Liver (tissue), 8 donors: ENCODE measurements at regions not wholly inside any gene's neighbourhood (a gene's known extent, or its start where the extent isn't known, plus 50 kb on each side); places are given as distances from the start of the nearest gene placed in this dataset.

Source experiments
- DNase-seq: peaks from one replicate; pipeline ENCODE4 v3.0.0-alpha.2; 2017; ENCODE audit warnings: low spot score
- H3K27ac ChIP-seq, 2 donors: one replicate each; pipeline ENCODE4 v1.7.0; 2013; ENCODE audit warnings: inconsistent platforms in 2 of 2, low read length in 2 of 2, control low read depth in 1 of 2, low read depth in 1 of 2, mild to moderate bottlenecking in 1 of 2
- H3K27me3 ChIP-seq, 4 donors: one replicate each; pipeline versions ENCODE4 v1.6.1 to v1.7.0; 2013; ENCODE audit warnings: low read length in 3 of 4, inconsistent platforms in 1 of 4, mild to moderate bottlenecking in 1 of 4, moderate library complexity in 1 of 4; ENCODE audit not compliant: control insufficient read depth in 4 of 4, insufficient read depth in 4 of 4
- H3K36me3 ChIP-seq, 4 donors: one replicate each; pipeline versions ENCODE4 v1.6.1 to v1.7.0; 2013; ENCODE audit warnings: low read length in 3 of 4, mild to moderate bottlenecking in 3 of 4, low read depth in 1 of 4, moderate library complexity in 1 of 4; ENCODE audit not compliant: control insufficient read depth in 4 of 4, insufficient read depth in 3 of 4
- H3K4me1 ChIP-seq, 4 donors: one replicate each; pipeline versions ENCODE4 v1.6.1 to v1.7.0; 2013; ENCODE audit warnings: low read length in 3 of 4, mild to moderate bottlenecking in 3 of 4, moderate library complexity in 1 of 4; ENCODE audit not compliant: control insufficient read depth in 4 of 4, insufficient read depth in 4 of 4
- H3K4me3 ChIP-seq, 3 donors: one replicate each; pipeline versions ENCODE4 v1.6.1 to v1.7.0; 2013; ENCODE audit warnings: low read length in 3 of 3, control low read depth in 1 of 3, low read depth in 1 of 3, mild to moderate bottlenecking in 1 of 3
- H3K9ac ChIP-seq, 2 donors: one replicate each; pipeline ENCODE4 v1.7.0; 2013; ENCODE audit warnings: low read length in 2 of 2, mild to moderate bottlenecking in 2 of 2, moderate library complexity in 2 of 2, control low read depth in 1 of 2, low read depth in 1 of 2
- H3K9me3 ChIP-seq, 4 donors: one replicate each; pipeline versions ENCODE4 v1.6.1 to v1.7.0; 2013; ENCODE audit warnings: low read length in 3 of 4; ENCODE audit not compliant: control insufficient read depth in 4 of 4
- ATF3 ChIP-seq: IDR thresholded peaks from 2 replicates; pipeline ENCODE4 v1.6.1; 2016; ENCODE audit warnings: antibody characterized with exemption
- CTCF ChIP-seq: fragments of 150-350 bp; IDR thresholded peaks from 2 replicates; pipeline ENCODE4 v1.5.1; 2017; ENCODE audit warnings: improper control_type of control experiment, low read depth, low read length; ENCODE audit not compliant: missing input control
- EGR1 ChIP-seq, 2 donors: IDR thresholded peaks; 2 replicates each; pipeline ENCODE4 v1.6.1; 2016 to 2018; ENCODE audit warnings: antibody characterized with exemption in 2 of 2, low read depth in 2 of 2
- FOXA1 ChIP-seq: IDR thresholded peaks from 2 replicates; pipeline ENCODE4 v1.6.1; 2016; ENCODE audit warnings: antibody characterized with exemption
- FOXA2 ChIP-seq: IDR thresholded peaks from 2 replicates; pipeline ENCODE4 v1.6.1; 2016; ENCODE audit warnings: antibody characterized with exemption
- GABPA ChIP-seq, 2 donors: IDR thresholded peaks in 1 of 2; conservative IDR thresholded peaks in 1 of 2; 2 replicates each; pipeline ENCODE4 v1.6.1; 2016; ENCODE audit warnings: antibody characterized with exemption in 2 of 2, mild to moderate bottlenecking in 1 of 2, moderate library complexity in 1 of 2
- HNF4A ChIP-seq, 2 donors: conservative IDR thresholded peaks; 2 replicates each; pipeline ENCODE4 v1.6.1; 2016; ENCODE audit warnings: antibody characterized with exemption in 2 of 2, mild to moderate bottlenecking in 2 of 2
- HNF4G ChIP-seq: IDR thresholded peaks from 2 replicates; pipeline ENCODE4 v1.6.1; 2016; ENCODE audit warnings: antibody characterized with exemption
- JUND ChIP-seq, 2 donors: IDR thresholded peaks; 2 replicates each; pipeline ENCODE4 v1.6.1; 2016; ENCODE audit warnings: antibody characterized with exemption in 2 of 2
- MAX ChIP-seq: IDR thresholded peaks from 2 replicates; pipeline ENCODE4 v1.6.1; 2016; ENCODE audit warnings: antibody characterized with exemption
- NR2F2 ChIP-seq: IDR thresholded peaks from 2 replicates; pipeline ENCODE4 v1.6.1; 2016; ENCODE audit warnings: antibody characterized with exemption
- RAD21 ChIP-seq, 2 donors: IDR thresholded peaks; 2 replicates each; pipeline ENCODE4 v1.6.1; 2016; ENCODE audit warnings: antibody characterized with exemption in 2 of 2, mild to moderate bottlenecking in 2 of 2
- REST ChIP-seq: IDR thresholded peaks from 2 replicates; pipeline ENCODE4 v1.6.1; 2016; ENCODE audit warnings: antibody characterized with exemption, mild to moderate bottlenecking
- RXRA ChIP-seq, 2 donors: IDR thresholded peaks; 2 replicates each; pipeline ENCODE4 v1.6.1; 2017 to 2018; ENCODE audit warnings: antibody characterized with exemption in 2 of 2, mild to moderate bottlenecking in 1 of 2
- SP1 ChIP-seq: IDR thresholded peaks from 2 replicates; pipeline ENCODE4 v1.6.1; 2018; ENCODE audit warnings: antibody characterized with exemption, mild to moderate bottlenecking
- TAF1 ChIP-seq: conservative IDR thresholded peaks from 2 replicates; pipeline ENCODE4 v1.6.1; 2016; ENCODE audit warnings: antibody characterized with exemption, mild to moderate bottlenecking
- YY1 ChIP-seq: IDR thresholded peaks from 2 replicates; pipeline ENCODE4 v1.6.1; 2016; ENCODE audit warnings: antibody characterized with exemption, mild to moderate bottlenecking
- ZBTB33 ChIP-seq: IDR thresholded peaks from 2 replicates; pipeline ENCODE4 v1.6.1; 2016; ENCODE audit warnings: antibody characterized with exemption
- WGBS: extraction: QIAGEN DNeasy Blood & Tissue Kit; methylation state at CpG from one replicate; pipeline ENCODE4 v1.1.7; 2013; 5-methylcytosine and 5-hydroxymethylcytosine counted together
- donor health status: healthy.
- donor health status: healthy.
- donor health status: healthy.
- donor health status: healthy.
- donor health status: healthy.

- Histone ChIP-seq H3K27me3 (no peaks in the 10 kb centered on the region), H3K27ac (no peak overlapping the region), H3K9ac (no peak overlapping the region), H3K9me3 (no peaks in the 10 kb centered on the region), H3K4me1 (no peaks in the 10 kb centered on the region), H3K4me3 (no peak overlapping the region), H3K36me3 (no peaks in the 10 kb centered on the region)
- TF ChIP-seq RAD21 (IDR thresholded peaks at IDR 0.05), result no peak
- DNase-seq, result no peak
- 77% methylated on average over 8 of the region's 8 CpGs for WGBS
Measured at GRCh38 chr5:121726991-121727390, 124.7 kb upstream of the FTMT start.

- Histone ChIP-seq H3K9me3 (no peaks in the 10 kb centered on the region), H3K27ac (no peak overlapping the region), H3K27me3 (no peaks in the 10 kb centered on the region), H3K9ac (no peak overlapping the region), H3K36me3 (no peaks in the 10 kb centered on the region), H3K4me3 (no peak overlapping the region), H3K4me1 (no peaks in the 10 kb centered on the region)
- TF ChIP-seq SP1 (no peak), FOXA1 (no peak), RXRA (IDR thresholded peaks at IDR 0.05) (no peak), JUND (IDR thresholded peaks at IDR 0.05) (no peak), GABPA (IDR thresholded peaks at IDR 0.05 in 1 of 2, conservative IDR thresholded peaks at IDR 0.05 in 1 of 2) (no peak), YY1 (no peak), REST (no peak), HNF4A (conservative IDR thresholded peaks at IDR 0.05) (no peak), NR2F2 (no peak), RAD21 (IDR thresholded peaks at IDR 0.05) (no peak), TAF1 (no peak), ATF3 (no peak), FOXA2 (no peak), CTCF (no peak), MAX (no peak), EGR1 (IDR thresholded peaks at IDR 0.05; ENCODE audit: low read depth in 2 of 2) (no peak), ZBTB33 (no peak), HNF4G (no peak)
- 45% methylated on average over 3 of the region's 3 CpGs for WGBS
- DNase-seq, result no peak
Measured at GRCh38 chr5:121731377-121731776, 120.3 kb upstream of the FTMT start.
